CD1c-positive myeloid dendritic cell (primary cell): ENCODE measurements at regions not wholly inside any gene's neighbourhood (a gene's known extent, or its start where the extent isn't known, plus 50 kb on each side); places are given as distances from the start of the nearest gene placed in this dataset.

Experiments used
- DNase-seq: peaks from one replicate; pipeline ENCODE4 v3.0.0-alpha.2; 2016; ENCODE audit errors: extremely low spot score

DNA sequence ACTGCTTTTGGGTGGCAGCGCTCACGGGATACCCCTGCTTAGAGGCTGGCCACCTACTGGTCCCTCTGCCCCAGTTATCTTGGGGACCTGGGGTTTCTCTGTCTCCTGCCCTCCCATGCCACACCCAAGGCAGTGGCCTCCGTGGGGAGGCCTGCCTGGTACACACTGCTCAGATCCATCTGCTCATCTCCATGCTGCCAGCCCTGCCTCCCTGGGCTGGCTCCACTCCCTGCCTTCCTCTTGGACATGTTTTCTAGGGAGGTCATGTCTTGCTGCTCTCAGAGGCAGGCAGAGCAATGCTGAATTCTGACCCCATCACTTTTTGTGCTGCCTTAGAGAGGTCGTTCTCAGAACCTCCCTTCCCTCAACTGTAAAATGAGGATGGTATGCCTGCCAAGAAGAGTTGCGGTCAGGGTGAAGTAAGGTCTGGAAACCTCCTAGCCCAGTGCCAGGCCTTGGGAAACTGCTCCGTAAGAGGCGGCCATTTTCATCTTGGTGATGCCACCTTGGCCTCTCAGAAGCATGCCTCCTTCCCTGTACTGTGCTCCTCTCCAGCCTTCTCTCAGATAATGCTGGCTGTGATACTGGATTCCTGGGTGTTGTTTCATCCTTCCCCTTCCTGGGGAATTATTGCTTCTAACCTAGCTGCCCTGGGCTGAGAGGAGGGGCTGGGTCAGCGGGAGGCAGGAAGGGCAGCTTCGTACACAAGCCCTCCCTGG is 186.4 kb upstream of the ZBED5 start:
- no peak for DNase-seq

DNA sequence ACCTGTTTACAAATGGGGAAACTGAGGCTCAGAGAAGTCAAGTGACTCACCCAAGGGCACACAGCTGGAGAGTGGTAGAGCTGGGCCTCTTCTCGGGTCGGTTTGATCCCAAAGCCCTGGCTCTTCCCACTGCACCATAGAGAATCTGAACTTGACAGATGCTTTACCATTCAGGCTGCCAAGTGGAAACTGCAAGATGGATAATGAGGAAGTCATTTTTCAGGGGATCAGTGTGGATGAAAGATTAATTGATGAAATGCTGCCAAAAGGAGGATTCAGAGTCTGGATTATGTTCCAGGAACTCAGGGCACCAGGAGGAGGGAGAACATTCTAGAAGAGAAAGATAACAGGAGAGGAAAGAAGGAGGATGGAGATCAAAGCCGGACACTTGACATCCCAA is 185.9 kb upstream of the ZBED5 start:
- DNase-seq: no peak

- DNase-seq: no peak
Observed at GRCh38 chr11:11039208-11039965, 181.5 kb upstream of the ZBED5 start.

DNA sequence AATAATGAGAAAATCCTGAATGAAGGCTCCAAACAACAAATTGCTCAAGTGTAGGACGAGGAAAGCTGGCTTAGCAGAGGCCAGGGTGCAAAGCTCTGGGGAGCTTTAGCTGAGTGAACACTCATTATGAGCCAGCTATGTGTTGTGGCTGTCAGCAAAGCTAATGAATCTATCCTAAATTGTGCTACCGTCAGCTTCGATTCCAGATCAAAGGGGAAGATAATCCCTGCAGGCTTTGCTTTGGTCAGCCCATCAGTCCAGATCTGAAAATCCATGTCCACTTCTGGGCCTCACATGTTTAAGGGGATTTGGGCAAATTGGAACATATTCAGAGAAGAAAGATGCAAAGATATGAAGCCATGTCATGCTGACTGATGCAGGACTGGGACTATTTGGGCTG is 180.9 kb upstream of the ZBED5 start:
- DNase-seq: no peak

- DNase-seq: no peak
Observed at GRCh38 chr11:11038352-11038751, 180.5 kb upstream of the ZBED5 start.

DNA sequence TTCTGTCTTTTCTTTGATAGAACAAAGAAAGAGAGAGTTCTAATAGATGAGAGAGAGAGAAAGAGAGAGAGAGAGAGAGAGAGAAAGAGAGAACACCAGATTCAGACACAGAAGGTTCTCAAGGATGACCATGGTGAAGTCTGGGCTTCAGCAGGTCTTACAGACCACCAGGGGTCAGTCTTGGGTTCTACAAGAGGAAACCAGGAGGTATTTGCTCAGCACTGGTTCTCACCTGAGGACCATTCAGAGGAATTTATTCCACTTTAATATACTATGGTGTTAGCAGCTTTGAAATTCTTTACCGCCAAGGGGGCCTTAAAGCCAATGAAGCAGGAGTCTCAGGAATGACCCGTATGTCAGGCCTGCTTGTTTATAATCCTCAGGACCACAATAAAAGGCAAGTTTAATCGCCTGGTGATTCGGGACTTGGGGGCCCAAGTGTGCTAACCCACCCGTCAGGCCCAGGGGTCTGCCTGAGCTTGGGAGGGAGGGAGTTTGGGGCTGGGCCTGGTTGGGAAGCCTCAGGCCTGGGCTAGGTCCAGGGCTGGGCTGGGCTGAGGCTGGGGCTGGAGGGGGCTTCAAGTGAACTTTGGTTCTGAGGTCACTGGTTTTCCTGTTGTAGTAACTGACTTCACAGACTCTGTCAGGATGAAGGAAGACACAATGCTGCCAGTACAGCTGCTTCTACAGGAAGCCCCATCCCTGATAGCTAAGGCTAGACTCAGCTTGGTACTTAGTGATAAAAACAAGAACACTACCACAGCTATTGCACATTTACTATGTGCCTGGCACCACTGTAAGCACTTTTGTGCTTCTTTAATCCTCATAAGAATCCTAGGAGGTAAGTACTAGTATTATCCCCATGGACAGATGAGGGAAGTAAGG is 179.2 kb upstream of the ZBED5 start:
- DNase-seq: peak; percentile 63

GRCh38 chr11:11036185-11036847 is 178.5 kb upstream of the ZBED5 start:
- DNase-seq: no peak

DNA sequence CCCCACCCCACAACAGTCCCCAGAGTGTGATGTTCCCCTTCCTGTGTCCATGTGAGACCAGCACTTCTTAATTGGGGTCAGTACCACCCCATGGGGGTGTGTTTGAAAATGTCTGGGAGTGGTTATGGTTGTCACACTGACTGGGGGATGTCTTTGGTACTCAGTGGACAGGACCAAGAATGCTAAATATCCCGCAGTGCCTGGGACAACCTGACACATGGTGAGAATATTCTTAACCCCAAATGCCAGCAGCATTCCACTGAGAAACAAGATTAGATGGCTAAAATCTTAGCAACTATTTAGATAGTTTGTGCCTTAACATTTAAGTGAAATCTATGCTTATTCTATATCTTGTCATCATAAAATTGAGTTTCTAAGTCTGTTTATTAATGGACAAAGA is 177.5 kb upstream of the ZBED5 start:
- no peak for DNase-seq

- no peak for DNase-seq
Observed at GRCh38 chr11:11034476-11034875, 176.6 kb upstream of the ZBED5 start.

- DNase-seq: no peak
Observed at GRCh38 chr11:11032066-11032465, 174.2 kb upstream of the ZBED5 start.

DNA sequence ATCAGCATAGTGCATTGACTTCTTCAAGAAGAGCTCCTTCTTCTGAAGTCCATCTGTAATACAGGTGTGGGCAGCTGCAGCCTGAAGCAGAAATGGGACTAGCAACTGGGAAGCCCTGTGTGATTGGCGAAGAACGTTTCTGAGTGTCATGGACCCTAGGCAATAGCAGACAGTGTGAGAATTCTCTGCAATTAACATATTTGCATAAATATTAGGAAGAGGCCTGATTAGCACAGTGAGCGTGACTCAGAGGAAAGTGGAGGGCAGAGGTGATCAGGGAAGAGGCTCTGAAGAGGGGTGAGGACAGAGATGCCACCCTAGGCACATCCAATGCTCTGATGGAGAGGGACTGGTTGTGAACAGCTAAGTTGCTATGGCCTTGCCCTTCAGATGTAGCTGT is 171.2 kb upstream of the ZBED5 start:
- DNase-seq: no peak

DNA sequence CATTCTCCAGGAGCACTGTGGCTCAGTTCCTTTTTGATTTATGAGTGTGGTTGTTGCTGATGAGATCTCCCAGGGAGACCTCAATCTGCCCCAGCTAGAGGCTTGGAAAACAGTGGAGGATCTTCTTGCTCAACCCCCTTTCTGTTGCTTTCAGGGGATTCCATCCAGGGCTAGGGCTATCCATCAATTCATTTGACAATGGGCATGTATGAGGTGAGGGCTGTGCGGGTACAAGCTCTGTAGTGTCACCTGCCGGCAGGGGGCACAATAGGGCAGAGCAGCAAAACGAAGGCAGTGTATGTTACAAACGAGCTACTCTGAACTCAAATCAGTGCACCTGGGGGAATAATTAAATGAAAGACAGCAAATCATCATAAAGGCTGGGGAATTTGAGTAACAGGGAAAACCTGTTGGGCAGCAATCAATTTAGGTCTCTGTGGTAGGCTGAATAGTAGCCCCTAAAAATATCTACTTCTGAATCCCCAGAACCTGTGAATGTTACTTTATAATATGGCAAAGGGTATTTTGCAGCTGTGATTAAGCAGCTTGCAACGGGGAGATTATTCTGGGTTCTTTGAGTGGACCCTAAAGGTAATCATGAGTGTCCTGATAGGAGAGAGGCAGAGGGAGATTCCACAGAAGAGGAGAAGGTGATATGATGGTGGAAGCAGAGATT is 170.3 kb upstream of the ZBED5 start:
- DNase-seq: peak; percentile 74

DNA sequence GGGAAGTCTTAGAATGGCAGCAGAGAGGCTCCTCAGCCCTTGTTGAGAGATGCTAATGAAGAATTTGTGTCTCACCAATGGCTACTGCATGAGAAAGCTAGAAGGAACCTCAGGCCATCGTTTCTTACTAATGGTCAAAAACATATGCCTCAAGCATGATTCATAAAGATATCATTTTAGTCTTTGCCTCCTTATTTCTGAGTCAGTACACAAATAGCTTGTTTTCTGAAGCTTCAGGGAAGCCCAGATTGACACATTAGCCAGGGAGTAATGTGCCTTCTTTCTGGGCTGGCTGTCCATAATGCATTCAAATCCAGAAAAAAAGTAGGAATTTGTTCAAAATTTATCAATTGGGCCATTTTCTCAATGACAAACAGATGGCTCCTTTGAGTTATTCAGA is 169.4 kb upstream of the ZBED5 start:
- no peak for DNase-seq

DNA sequence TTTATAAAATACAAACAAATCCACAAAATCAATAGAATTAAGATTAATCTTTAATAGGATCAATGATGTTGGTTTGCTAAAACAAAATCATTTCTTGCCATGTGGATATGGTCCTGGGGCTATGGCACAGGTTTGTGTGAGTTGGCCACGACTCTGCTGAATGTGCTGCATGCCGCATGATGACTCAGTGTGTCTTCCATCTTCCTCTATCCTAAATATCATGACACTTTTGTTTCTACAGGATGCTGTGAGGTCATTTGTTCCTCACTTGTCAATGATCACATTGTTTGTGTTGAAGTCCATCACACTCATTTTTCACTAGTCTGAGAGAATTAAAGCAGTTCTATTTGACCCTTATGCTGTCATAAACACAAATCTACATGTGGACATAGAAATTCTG is 167.2 kb upstream of the ZBED5 start:
- DNase-seq: peak; percentile 47

GRCh38 chr11:11022125-11022730 is 164.4 kb upstream of the ZBED5 start:
- DNase-seq: peak; percentile 61

DNA sequence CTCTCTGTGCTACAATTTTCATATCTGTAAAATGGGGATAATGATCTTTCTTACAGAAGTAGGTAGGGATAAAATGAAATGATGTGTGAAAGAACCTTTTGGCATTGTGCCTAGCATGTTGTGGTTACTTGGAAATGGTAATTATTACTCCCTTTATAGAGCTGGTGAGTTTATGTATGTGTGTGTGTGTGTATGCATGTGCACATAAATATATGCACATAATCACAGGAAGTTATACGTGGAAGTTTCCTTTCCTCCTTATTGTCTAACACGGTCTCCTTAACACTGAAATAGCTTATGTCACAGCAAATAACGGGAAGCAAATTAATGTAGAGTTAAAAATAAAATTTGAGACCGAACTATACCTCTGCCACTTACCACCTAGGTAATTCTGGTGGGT is 163.7 kb upstream of the ZBED5 start:
- no peak for DNase-seq

GRCh38 chr11:11020747-11021149 is 162.9 kb upstream of the ZBED5 start:
- DNase-seq: no peak

DNA sequence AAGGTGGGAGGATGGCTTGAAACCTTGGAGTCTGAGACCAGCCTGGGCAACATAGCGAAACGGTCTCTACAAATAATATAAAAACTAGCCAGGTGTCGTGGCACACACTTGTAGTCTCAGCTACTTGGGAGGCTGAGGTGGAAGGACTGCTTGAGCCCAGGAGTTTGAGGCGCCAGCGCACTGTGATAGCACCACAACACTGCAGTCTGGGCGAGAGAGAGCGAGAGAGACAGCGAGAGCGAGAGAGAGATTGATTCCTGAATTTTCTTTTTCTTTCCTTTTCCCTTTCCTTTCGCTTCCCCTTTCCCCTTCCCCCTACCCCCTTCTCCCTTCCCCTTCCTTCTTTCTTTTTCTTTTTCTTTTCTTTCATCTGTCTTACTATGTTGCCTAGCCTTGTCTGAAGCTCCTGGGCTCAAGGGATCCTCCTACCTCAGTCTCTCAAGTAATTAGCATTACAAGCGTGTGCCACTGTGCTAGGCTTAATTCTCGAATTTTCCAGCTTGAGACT is 162.4 kb upstream of the ZBED5 start:
- DNase-seq: no peak

DNA sequence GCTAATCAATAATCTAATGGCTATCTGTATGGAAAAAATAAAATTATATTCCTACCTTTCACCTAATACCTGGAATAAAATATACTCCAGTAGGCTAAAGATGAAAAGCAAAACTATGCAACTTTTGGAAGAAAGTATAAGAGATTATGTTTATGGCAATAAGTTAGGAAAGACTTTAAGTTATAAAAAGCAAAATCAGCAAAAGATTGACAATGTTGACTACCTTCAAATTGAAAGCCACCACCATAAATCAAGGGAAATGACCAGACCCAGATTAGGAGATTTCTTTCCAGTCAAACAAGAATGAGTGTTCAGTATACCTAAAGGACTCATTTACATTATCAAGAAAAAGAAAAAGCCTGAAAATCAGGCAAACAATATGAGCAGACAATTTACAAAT is 159.1 kb upstream of the ZBED5 start:
- no peak for DNase-seq

DNA sequence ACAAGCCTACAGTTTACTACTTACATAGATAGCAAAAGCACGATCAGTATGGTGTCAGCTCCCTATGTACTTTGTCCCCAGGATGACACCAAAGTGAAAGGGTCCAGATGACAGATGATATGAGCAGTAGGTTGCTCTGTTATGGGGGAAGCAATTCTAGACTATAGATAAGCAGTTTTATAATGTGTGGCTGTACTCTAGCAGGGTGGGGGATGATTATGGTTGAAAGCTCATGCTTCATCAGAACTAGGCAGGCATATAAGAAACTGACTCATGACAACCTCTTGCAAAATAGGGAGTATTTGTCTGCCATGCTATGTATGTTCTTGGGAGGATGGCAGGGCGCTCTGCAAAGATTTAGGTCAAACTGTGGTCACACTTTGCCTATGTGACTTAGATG is 158.2 kb upstream of the ZBED5 start:
- no peak for DNase-seq

- DNase-seq: no peak
Observed at GRCh38 chr11:11011617-11012016, 153.8 kb upstream of the ZBED5 start.
